ENCODE measurements at regions not wholly inside any gene's neighbourhood (a gene's known extent, or its start where the extent isn't known, plus 50 kb on each side); places are given as distances from the start of the nearest gene placed in this dataset.
A peak's percentile ranks its signal among the peaks of the same experiment; 100 is the strongest.

DNA sequence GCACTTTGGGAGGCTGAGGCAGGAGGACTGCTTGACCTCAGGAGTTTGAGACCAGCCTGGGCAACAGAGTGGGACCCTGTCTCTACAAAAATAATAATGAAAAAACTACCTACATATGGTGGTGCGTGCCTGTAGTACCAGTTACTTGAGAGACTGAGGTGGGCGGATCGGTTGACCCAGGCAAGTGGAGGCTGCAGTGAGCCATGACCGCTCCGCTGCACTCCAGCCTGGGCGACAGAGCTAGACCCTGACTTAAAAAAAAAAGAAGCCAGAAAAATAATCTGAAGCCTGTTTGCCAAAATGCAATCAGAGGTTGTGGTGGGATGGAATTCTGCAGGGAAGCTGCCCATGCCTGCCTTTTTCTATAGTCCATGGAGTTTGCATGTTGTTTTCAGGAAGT is 50.4 kb upstream of the GGTA1 start:
- TF ChIP-seq, protein P1, sequence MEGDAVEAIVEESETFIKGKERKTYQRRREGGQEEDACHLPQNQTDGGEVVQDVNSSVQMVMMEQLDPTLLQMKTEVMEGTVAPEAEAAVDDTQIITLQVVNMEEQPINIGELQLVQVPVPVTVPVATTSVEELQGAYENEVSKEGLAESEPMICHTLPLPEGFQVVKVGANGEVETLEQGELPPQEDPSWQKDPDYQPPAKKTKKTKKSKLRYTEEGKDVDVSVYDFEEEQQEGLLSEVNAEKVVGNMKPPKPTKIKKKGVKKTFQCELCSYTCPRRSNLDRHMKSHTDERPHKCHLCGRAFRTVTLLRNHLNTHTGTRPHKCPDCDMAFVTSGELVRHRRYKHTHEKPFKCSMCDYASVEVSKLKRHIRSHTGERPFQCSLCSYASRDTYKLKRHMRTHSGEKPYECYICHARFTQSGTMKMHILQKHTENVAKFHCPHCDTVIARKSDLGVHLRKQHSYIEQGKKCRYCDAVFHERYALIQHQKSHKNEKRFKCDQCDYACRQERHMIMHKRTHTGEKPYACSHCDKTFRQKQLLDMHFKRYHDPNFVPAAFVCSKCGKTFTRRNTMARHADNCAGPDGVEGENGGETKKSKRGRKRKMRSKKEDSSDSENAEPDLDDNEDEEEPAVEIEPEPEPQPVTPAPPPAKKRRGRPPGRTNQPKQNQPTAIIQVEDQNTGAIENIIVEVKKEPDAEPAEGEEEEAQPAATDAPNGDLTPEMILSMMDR (IDR thresholded peaks at IDR 0.05; ENCODE audit: control insufficient read depth, extremely low read depth, insufficient read depth) = no peak

DNA sequence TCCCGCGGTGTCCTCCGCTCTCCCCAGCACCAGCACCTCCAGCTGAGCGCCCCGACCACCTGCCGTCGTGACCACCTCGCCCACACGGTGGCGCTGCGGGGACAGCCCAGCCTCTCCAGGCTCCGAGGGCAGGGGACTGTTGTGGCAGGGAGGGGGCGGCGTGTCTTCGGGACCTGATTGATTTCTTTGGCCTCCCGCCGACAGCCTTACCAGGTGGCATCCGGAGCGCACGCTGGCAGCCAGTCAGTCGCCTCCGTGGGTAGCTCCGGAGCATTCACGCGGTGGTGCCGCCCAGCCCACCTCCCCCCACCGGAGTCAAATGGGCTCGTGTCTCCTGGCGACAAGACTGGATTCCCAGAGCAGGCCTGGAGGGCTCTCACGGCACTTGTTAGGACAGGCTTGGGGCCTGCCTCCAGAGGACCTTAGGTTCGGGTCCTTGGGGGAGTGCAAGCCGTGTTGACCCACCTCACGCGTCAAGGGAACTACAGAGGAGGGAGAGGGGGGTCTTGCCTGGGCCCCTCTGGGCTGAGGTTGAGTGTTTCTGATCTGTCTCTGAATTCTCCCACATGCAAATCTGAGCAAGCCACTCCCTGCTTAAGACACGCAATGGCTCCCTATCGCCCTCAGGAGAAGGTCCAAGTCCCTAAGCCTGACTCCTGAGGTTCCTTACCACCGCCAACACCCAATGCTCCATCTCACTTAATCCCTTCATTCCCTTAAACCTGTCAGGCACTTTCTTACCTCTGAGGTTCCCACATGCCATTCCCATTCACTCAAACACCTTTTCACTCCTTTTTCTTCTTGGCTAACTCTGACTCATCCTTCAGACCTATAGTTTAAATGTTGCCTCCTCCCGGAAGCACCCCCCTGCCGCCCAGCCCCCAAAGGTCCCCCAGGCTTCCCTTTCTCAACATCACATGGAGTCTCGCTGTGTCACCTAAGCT is 51.2 kb upstream of the GGTA1 start:
- TF ChIP-seq, protein P1 (IDR thresholded peaks at IDR 0.05; ENCODE audit: control insufficient read depth, extremely low read depth, insufficient read depth) = peak; percentile 98
- H3K4me3 ChIP-seq (ENCODE audit: low read depth, low read length) = peak overlapping the region; percentile 37
- no peak for DNase-seq (ENCODE audit: low read depth)

More for the DNA sequence above, 50.4 kb upstream of the GGTA1 start:
- DNase-seq (ENCODE audit: low read depth) = no peak
- no peak overlapping the region for H3K4me3 ChIP-seq (ENCODE audit: low read depth, low read length)

DNA sequence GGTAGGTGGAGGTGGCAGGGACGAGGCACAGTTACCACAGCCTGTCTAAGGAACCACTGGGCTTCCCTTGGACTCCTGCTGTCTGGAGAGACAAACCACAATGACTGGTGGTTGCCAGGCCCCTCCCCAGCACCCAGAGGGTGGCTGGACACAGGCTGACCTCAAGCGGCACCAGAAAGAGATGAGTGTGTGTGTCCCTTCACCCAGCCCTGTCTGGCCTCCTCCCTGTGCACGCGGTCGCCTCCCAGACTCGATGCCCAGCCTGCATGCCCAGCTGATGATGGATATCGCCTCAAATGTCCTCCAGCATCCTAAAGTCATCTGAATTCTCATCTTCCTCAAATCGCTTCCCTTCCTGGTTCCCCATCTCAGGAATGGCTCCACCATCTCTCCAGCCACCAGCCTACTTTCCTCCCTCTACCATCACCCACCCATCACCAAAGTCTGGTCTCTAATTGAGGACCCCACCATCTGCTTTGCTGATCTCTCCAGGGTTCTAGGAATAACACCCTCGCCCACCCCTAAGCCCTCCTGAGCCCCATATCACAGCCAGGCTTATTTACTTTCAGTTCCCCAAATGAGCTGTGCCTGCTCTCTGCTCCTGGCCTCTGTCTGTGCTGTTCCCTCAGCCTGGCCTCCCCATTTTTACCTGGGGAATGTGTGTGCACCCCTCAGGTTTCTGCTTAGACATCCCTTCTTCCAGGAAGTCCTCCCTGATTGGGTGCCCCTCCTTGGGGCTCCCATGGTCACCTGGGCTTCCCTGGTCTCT is 52.5 kb upstream of the GGTA1 start:
- TF ChIP-seq, protein P1 (IDR thresholded peaks at IDR 0.05; ENCODE audit: control insufficient read depth, extremely low read depth, insufficient read depth) = no peak
- no peak overlapping the region for H3K4me3 ChIP-seq (ENCODE audit: low read depth, low read length)
- no peak for DNase-seq (ENCODE audit: low read depth)

DNA sequence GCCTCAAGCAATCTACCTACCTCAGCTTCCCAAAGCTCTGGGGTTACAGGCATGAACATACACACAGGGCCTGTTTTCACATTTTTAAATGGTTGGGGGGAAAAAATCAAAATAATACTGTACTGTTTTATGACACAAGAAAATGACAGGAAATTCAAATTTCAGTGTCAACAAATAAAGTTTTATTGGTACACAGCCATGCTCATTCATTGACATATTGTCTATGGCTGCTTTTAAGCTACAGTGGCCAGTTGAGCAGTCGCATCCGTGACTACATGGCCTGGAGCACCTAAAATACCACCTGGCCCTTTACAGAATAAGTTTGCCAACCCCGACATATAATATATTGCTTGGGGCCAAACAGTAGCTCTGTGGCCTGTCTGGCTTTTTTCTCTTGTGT is 56.4 kb upstream of the GGTA1 start:
- no peak overlapping the region for H3K4me3 ChIP-seq (ENCODE audit: low read depth, low read length)
- TF ChIP-seq, protein P1 (IDR thresholded peaks at IDR 0.05; ENCODE audit: control insufficient read depth, extremely low read depth, insufficient read depth) = no peak
- DNase-seq (ENCODE audit: low read depth) = no peak

DNA sequence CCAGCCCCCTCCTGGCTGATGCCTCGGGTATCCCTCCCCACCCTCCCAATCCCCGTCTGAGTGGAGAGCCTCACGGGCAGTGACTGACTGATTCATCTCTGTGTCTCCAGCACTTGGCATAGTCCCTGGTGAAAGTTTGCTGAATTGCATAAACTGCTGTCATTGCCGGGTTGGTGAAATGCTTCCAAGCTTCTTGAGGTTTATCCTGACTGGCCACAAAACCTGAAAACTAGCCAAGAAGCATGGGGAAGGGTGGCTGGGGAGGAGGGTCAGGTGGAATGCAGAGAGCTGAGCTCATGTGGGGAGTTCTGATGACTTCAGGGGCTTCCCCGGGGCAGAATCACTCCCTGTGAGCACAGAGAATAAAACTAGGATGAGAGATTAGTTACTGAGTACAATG is 56.9 kb upstream of the GGTA1 start:
- H3K4me3 ChIP-seq (ENCODE audit: low read depth, low read length) = no peak overlapping the region
- peak; percentile 77 for DNase-seq (ENCODE audit: low read depth)
- TF ChIP-seq, protein P1 (IDR thresholded peaks at IDR 0.05; ENCODE audit: control insufficient read depth, extremely low read depth, insufficient read depth) = no peak

DNA sequence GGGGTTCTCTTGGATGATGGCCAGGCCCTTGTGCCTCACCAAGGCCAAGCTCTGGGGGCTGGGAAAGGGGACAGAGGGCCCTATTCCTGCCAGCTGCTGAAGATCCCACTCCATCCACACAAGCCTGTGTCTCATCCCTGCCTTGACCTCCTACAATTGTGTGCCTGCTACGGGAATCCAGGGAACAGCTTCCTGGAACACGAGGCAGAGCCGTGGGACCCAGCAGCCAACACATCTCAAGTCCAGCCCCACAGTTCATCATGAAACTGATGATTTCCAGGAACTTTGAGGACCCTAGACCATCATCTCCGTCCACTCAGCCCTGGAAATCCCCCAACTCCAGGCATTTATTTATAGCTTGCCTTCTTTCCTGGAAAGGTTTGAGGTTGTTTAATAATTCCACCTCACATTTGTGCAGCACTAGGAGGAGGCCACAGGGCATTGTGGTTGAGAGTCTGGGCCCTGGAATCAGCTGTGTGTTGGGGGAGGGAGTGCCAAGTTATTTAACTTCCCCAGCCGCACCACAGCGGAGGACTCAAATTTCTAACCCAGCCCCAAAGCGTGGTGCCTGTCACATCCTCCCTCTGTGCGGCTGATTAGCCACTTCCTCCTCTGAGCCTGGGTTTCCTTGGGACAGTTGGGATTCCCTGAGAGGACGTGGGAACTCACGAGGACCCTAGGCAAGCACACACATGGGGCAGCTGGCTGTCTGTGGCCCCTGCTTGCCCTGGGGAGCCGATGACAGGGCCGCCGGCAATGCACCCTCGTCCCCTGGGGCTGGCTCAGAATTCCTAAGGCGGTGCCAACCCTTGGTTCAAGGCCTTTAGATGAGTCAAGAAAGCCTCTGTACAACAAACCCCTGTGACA is 58.2 kb upstream of the GGTA1 start:
- DNase-seq (ENCODE audit: low read depth) = no peak
- no peak overlapping the region for H3K4me3 ChIP-seq (ENCODE audit: low read depth, low read length)
- TF ChIP-seq, protein P1 (IDR thresholded peaks at IDR 0.05; ENCODE audit: control insufficient read depth, extremely low read depth, insufficient read depth) = no peak

All from LNCaP clone FGC (cell line).